ENCODE measurements at regions not wholly inside any gene's neighbourhood (a gene's known extent, or its start where the extent isn't known, plus 50 kb on each side); places are given as distances from the start of the nearest gene placed in this dataset.
"Not testable (repeated sequence)": the region's sequence is repeated elsewhere in the genome, so short reads cannot be mapped to it uniquely, and the experiment has no call there.

DNA sequence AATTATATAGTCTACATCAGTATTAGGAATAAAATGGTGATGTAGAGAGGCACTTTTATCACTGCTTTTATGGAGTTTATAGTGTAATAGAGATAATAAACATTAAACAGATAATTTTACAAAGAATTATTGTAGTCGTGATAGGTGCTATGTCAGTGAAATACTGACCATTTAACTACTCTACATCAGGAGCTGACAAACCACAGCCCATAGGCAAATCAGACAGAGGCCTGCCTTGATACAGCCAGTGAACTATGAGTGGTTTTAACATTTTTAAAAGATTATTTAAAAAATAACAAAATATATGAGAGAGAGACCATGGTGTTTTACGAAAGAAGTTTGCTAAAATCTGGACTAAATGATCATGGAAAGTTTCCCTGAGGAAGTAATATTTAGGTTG, 104.3 kb downstream of the KLRB1 start:
- not testable (repeated sequence) for TF ChIP-seq POLR2A (IDR thresholded peaks at IDR 0.05; ENCODE audit: low read length); GATA1 (IDR thresholded peaks at IDR 0.05; ENCODE audit: low read depth, low read length)

Data from erythroblast (primary cell).